DMS 273 treated with DMSO at 0.1 percent for 48 hours (cell line): ENCODE measurements at regions not wholly inside any gene's neighbourhood (a gene's known extent, or its start where the extent isn't known, plus 50 kb on each side); places are given as distances from the start of the nearest gene placed in this dataset.
A peak's percentile ranks its signal among the peaks of the same experiment; 100 is the strongest.

ENCODE experiments used
- DNase-seq: peaks from one replicate; lab custom pipeline; 2025; lab: John Stamatoyannopoulos, UW

- no peak for DNase-seq
These were observed 269.7 kb upstream of the THRB start for GRCh38 chr3:24764236-24764915.

GRCh38 chr3:24765399-24765798 is 270.7 kb upstream of the THRB start:
- no peak for DNase-seq

- DNase-seq, result no peak
These were observed 275.3 kb upstream of the THRB start for GRCh38 chr3:24769918-24770317.

- DNase-seq, result peak; percentile 26
These were observed 279.1 kb upstream of the THRB start for GRCh38 chr3:24773798-24774197.

- DNase-seq, result no peak
These were observed 286.3 kb upstream of the THRB start for GRCh38 chr3:24780991-24781390.

- no peak for DNase-seq
These were observed 286.8 kb upstream of the THRB start for GRCh38 chr3:24781454-24781853.

GRCh38 chr3:24793896-24794295 is 299.2 kb upstream of the THRB start:
- no peak for DNase-seq

- no peak for DNase-seq
These were observed 308.0 kb upstream of the THRB start for GRCh38 chr3:24802614-24803013.

GRCh38 chr3:24804095-24804494 is 309.4 kb upstream of the THRB start:
- no peak for DNase-seq

- DNase-seq, result no peak
These were observed 316.2 kb upstream of the THRB start for GRCh38 chr3:24810881-24811280.

GRCh38 chr3:24812116-24812515 is 317.5 kb upstream of the THRB start:
- DNase-seq, result no peak

GRCh38 chr3:24818055-24818454 is 323.4 kb upstream of the THRB start:
- DNase-seq, result no peak

- DNase-seq, result no peak
These were observed 333.4 kb upstream of the THRB start for GRCh38 chr3:24828011-24828410.

GRCh38 chr3:24828551-24828950 is 333.9 kb upstream of the THRB start:
- DNase-seq, result no peak

GRCh38 chr3:24829011-24829581 is 334.4 kb upstream of the THRB start:
- no peak for DNase-seq

GRCh38 chr3:24829629-24830229 is 335.1 kb upstream of the THRB start:
- DNase-seq, result no peak

- no peak for DNase-seq
These were observed 335.8 kb upstream of the THRB start for GRCh38 chr3:24830230-24831152.

- DNase-seq, result no peak
These were observed 336.6 kb upstream of the THRB start for GRCh38 chr3:24831221-24831620.

- DNase-seq, result no peak
These were observed 338.2 kb upstream of the THRB start for GRCh38 chr3:24832891-24833290.

GRCh38 chr3:24834442-24834841 is 339.8 kb upstream of the THRB start:
- DNase-seq, result no peak

GRCh38 chr3:24835510-24835909 is 340.9 kb upstream of the THRB start:
- DNase-seq, result no peak

GRCh38 chr3:24837601-24838000 is 343.0 kb upstream of the THRB start:
- no peak for DNase-seq

GRCh38 chr3:24838533-24838932 is 343.9 kb upstream of the THRB start:
- DNase-seq, result no peak
